Right lobe of liver (tissue), 6 donors: ENCODE measurements at regions not wholly inside any gene's neighbourhood (a gene's known extent, or its start where the extent isn't known, plus 50 kb on each side); places are given as distances from the start of the nearest gene placed in this dataset.

ENCODE experiments used
- ATAC-seq, 4 donors: fragments of 200-7000 bp; cut with Tn5 transposase; one replicate each; pipeline ENCODE4 v1.9.1; 2020; ENCODE audit warnings: mild to moderate bottlenecking in 4 of 4, moderate library complexity in 4 of 4
- DNase-seq, 3 donors: peaks; one replicate each; pipeline ENCODE4 v3.0.0-alpha.2; 2020
- H3K27ac ChIP-seq, 3 donors: fragments of 200-600 bp; one replicate each; pipeline ENCODE4 v1.8.0; 2022
- H3K27me3 ChIP-seq, 2 donors: fragments of 200-600 bp; one replicate each; pipeline ENCODE4 v1.8.0; 2022
- H3K36me3 ChIP-seq, 4 donors: fragments of 200-600 bp; sonication (generic) in 1 of 4; one replicate each; pipeline versions ENCODE4 v1.5.1 to v1.8.0; 2017 to 2022; ENCODE audit warnings: control low read depth in 1 of 4
- H3K4me1 ChIP-seq, 4 donors: fragments of 200-600 bp; sonication (generic) in 1 of 4; one replicate each; pipeline versions ENCODE4 v1.5.1 to v1.8.0; 2017 to 2022; ENCODE audit warnings: control low read depth in 1 of 4
- H3K4me3 ChIP-seq, 3 donors: fragments of 200-600 bp; one replicate each; pipeline ENCODE4 v1.8.0; 2022
- H3K9me3 ChIP-seq, 4 donors: fragments of 200-600 bp; sonication (generic) in 1 of 4; one replicate each; pipeline versions ENCODE4 v1.5.1 to v1.8.0; 2017 to 2022; ENCODE audit warnings: control low read depth in 1 of 4
- CTCF ChIP-seq, 4 donors: fragments of 200-600 bp in 3 of 4; fragments of 450-650 bp in 1 of 4; IDR thresholded peaks; one replicate each; pipeline versions ENCODE4 v1.5.1 to v1.8.0; 2016 to 2022; ENCODE audit warnings: antibody characterized with exemption in 4 of 4, mild to moderate bottlenecking in 2 of 4
- POLR2A ChIP-seq: fragments of 450-650 bp; IDR thresholded peaks from one replicate; pipeline ENCODE4 v1.6.1; 2017; ENCODE audit warnings: antibody characterized with exemption, mild to moderate bottlenecking
- WGBS: methylation state at CpG from one replicate; pipeline ENCODE4 v1.1.6; 2018; ENCODE audit warnings: low coverage, low lambda C conversion rate; ENCODE audit not compliant: insufficient coverage; ENCODE audit errors: missing lambda C conversion rate; 5-methylcytosine and 5-hydroxymethylcytosine counted together
- intact Hi-C, 2 donors: fragments of 100-400 bp; cut with DNase I; formaldehyde crosslinking; loops; one replicate each; pipeline versions ENCODE4 v1.11.2 to v1.14.1; 2022
- donor health status: DM: no; HTN: yes; CAD: no.
- donor health status: DM: no; HTN: no; CAD: no.
- donor health status: DM: no; HTN: no; CAD: no.
- donor health status: DM: no; HTN: yes; CAD: no.
- donor health status: DM: no; HTN: yes; CAD: no.

- TF ChIP-seq CTCF (IDR thresholded peaks at IDR 0.05) (no peak), POLR2A (no peak)
- H3K4me1 ChIP-seq, result no peaks in the 10 kb centered on the region
- ATAC-seq, result no peak
- no peak for DNase-seq
- no peaks in the 10 kb centered on the region for H3K27me3 ChIP-seq
- 45% methylated on average over 4 of the region's 4 CpGs for WGBS
- H3K36me3 ChIP-seq, result no peaks in the 10 kb centered on the region
- H3K4me3 ChIP-seq, result no peak overlapping the region
- no peak overlapping the region for H3K27ac ChIP-seq
- H3K9me3 ChIP-seq, result no peaks in the 10 kb centered on the region
- intact Hi-C loops, result no loop called here
Measured at GRCh38 chr6:10250655-10251220, 164.1 kb downstream of the TFAP2A start.

GRCh38 chr6:10248378-10248843 lies 166.5 kb downstream of the TFAP2A start:
- peaks cover 0 to 4% of the 10 kb centered on the region in 2 donors for H3K27me3 ChIP-seq
- H3K27ac ChIP-seq, result no peak overlapping the region
- ATAC-seq, result no peak
- no peaks in the 10 kb centered on the region for H3K9me3 ChIP-seq
- TF ChIP-seq CTCF (IDR thresholded peaks at IDR 0.05) (no peak), POLR2A (no peak)
- WGBS, result 40% methylated on average over 6 of the region's 7 CpGs
- H3K4me1 ChIP-seq, result no peaks in the 10 kb centered on the region
- no peak overlapping the region for H3K4me3 ChIP-seq
- H3K36me3 ChIP-seq, result no peaks in the 10 kb centered on the region
- intact Hi-C loops, result no loop called here
- DNase-seq, result no peak

- no peaks in the 10 kb centered on the region for H3K36me3 ChIP-seq
- TF ChIP-seq POLR2A (no peak), CTCF (IDR thresholded peaks at IDR 0.05) (no peak)
- no peaks in the 10 kb centered on the region for H3K9me3 ChIP-seq
- ATAC-seq (no peak), DNase-seq (no peak)
- H3K27me3 ChIP-seq, result no peaks in the 10 kb centered on the region
- H3K27ac ChIP-seq, result no peak overlapping the region
- H3K4me3 ChIP-seq, result no peak overlapping the region
- intact Hi-C loops, result no loop called here
- 54% methylated on average over 9 of the region's 10 CpGs for WGBS
- no peaks in the 10 kb centered on the region for H3K4me1 ChIP-seq
Measured at GRCh38 chr6:10237298-10238038, 177.4 kb downstream of the TFAP2A start.

GRCh38 chr6:10235344-10235743 lies 179.5 kb downstream of the TFAP2A start:
- H3K36me3 ChIP-seq, result no peaks in the 10 kb centered on the region
- ATAC-seq (no peak), DNase-seq (no peak)
- H3K4me3 ChIP-seq, result no peak overlapping the region
- H3K27me3 ChIP-seq, result no peaks in the 10 kb centered on the region
- TF ChIP-seq CTCF (IDR thresholded peaks at IDR 0.05) (no peak), POLR2A (no peak)
- 42% methylated on average over 4 of the region's 4 CpGs for WGBS
- no peaks in the 10 kb centered on the region for H3K4me1 ChIP-seq
- H3K9me3 ChIP-seq, result no peaks in the 10 kb centered on the region
- intact Hi-C loops, result no loop called here
- no peak overlapping the region for H3K27ac ChIP-seq
